ENCODE measurements at regions not wholly inside any gene's neighbourhood (a gene's known extent, or its start where the extent isn't known, plus 50 kb on each side); places are given as distances from the start of the nearest gene placed in this dataset.

DNA sequence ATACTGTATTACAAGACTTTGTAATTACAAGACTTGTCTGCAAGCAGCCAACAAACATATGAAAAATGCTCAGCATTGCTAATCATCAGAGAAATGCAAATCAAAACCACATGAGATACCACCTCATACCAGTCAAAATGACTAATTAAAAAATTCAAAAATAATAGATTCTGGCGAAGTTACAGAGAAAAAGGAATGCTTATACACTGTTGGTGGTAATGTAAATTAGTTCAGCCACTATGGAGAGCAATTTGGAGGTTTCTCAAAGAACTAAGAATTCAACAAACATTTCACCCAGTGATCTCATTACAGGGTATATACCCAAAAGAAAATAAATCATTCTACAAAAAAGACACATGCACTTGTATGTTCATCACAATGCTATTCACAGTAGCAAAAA is 617.5 kb upstream of the CCDC54 start:
- TF ChIP-seq, protein P1, sequence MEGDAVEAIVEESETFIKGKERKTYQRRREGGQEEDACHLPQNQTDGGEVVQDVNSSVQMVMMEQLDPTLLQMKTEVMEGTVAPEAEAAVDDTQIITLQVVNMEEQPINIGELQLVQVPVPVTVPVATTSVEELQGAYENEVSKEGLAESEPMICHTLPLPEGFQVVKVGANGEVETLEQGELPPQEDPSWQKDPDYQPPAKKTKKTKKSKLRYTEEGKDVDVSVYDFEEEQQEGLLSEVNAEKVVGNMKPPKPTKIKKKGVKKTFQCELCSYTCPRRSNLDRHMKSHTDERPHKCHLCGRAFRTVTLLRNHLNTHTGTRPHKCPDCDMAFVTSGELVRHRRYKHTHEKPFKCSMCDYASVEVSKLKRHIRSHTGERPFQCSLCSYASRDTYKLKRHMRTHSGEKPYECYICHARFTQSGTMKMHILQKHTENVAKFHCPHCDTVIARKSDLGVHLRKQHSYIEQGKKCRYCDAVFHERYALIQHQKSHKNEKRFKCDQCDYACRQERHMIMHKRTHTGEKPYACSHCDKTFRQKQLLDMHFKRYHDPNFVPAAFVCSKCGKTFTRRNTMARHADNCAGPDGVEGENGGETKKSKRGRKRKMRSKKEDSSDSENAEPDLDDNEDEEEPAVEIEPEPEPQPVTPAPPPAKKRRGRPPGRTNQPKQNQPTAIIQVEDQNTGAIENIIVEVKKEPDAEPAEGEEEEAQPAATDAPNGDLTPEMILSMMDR (IDR thresholded peaks at IDR 0.05) = no peak
- TF ChIP-seq POLR2A (IDR thresholded peaks at IDR 0.05) = no peak

Measured in Peyer's patch (tissue), 4 donors.